PC-9 (cell line): ENCODE measurements at regions not wholly inside any gene's neighbourhood (a gene's known extent, or its start where the extent isn't known, plus 50 kb on each side); places are given as distances from the start of the nearest gene placed in this dataset.
A peak's percentile ranks its signal among the peaks of the same experiment; 100 is the strongest.

Experiments
- BruUV-seq: library from RNA; stranded (reverse); fragments of 400-500 nt; replicated peaks from 2 replicates; lab custom pipeline; 2021; lab: Mats Ljungman, UMichigan
- CTCF ChIA-PET: fragments of 300-600 bp; sonication (Branson Sonifier 250); formaldehyde crosslinking; loops from one replicate; lab custom pipeline; 2022; ENCODE audit warnings: antibody characterized with exemption; lab: Charles Lee
- POLR2A ChIA-PET: fragments of 300-600 bp; sonication (Branson Sonifier 250); formaldehyde crosslinking; loops from one replicate; lab custom pipeline; 2022; ENCODE audit warnings: antibody characterized with exemption; ENCODE audit not compliant: unreplicated experiment; lab: Charles Lee
- DNase-seq, 2 experiments: peaks; one replicate each; pipeline versions ENCODE4 v3.0.0 to v3.0.0-alpha.2; 2015 to 2022; ENCODE audit warnings: mixed read lengths in 1 of 2
- H2AFZ ChIP-seq: fragments of 200-600 bp; sonication (generic); 2 replicates; pipeline ENCODE4 v1.8.1; 2017; ENCODE audit warnings: antibody characterized with exemption
- H3F3A ChIP-seq: fragments of 200-600 bp; sonication (generic); 2 replicates; pipeline ENCODE4 v1.8.1; 2017; ENCODE audit warnings: antibody characterized with exemption, mild to moderate bottlenecking, low read depth; ENCODE audit not compliant: insufficient read depth
- H3K27ac ChIP-seq: fragments of 200-600 bp; sonication (generic); 2 replicates; pipeline ENCODE4 v1.6.1; 2016; ENCODE audit warnings: mixed run types
- H3K27me3 ChIP-seq: fragments of 200-600 bp; sonication (generic); 2 replicates; pipeline ENCODE4 v1.6.1; 2016; ENCODE audit warnings: low read depth, mixed run types; ENCODE audit not compliant: insufficient read depth
- H3K36me3 ChIP-seq: fragments of 200-600 bp; sonication (generic); 2 replicates; pipeline ENCODE4 v1.6.1; 2016; ENCODE audit warnings: low read depth, mixed run types
- H3K4me1 ChIP-seq: fragments of 200-600 bp; sonication (generic); replicated peaks from 2 replicates; pipeline ENCODE4 v1.6.1; 2016; ENCODE audit warnings: mixed run types; ENCODE audit not compliant: insufficient read depth
- H3K4me2 ChIP-seq: fragments of 200-600 bp; sonication (generic); 2 replicates; pipeline ENCODE4 v1.6.1; 2017; ENCODE audit warnings: mixed run types
- H3K4me3 ChIP-seq: fragments of 200-600 bp; sonication (generic); 2 replicates; pipeline ENCODE4 v1.6.1; 2016; ENCODE audit warnings: mixed run types
- H3K79me2 ChIP-seq: fragments of 200-600 bp; sonication (generic); 2 replicates; pipeline ENCODE4 v1.6.1; 2017; ENCODE audit warnings: low read depth, mixed run types
- H3K9me2 ChIP-seq: fragments of 200-600 bp; sonication (generic); 2 replicates; pipeline ENCODE4 v1.8.1; 2017; ENCODE audit warnings: mild to moderate bottlenecking; ENCODE audit not compliant: insufficient read depth
- H3K9me3 ChIP-seq: fragments of 200-600 bp; sonication (generic); 2 replicates; pipeline ENCODE4 v1.8.1; 2016; ENCODE audit warnings: low read depth; ENCODE audit not compliant: insufficient read depth
- H4K20me1 ChIP-seq: fragments of 200-600 bp; sonication (generic); 2 replicates; pipeline ENCODE4 v1.8.1; 2017; ENCODE audit not compliant: insufficient read depth
- EZH2 ChIP-seq: fragments of 200-600 bp; sonication (generic); IDR thresholded peaks from 2 replicates; pipeline ENCODE4 v1.8.0; 2017; ENCODE audit warnings: antibody characterized with exemption, low read depth
- intact Hi-C: fragments of 100-400 bp; cut with micrococcal nuclease; formaldehyde crosslinking; loops from one replicate; pipeline ENCODE4 v1.10.0; 2022; ENCODE audit not compliant: unreplicated experiment
- TF ChIP-seq, protein P1 (sequence below): fragments of 200-600 bp; sonication (generic); conservative IDR thresholded peaks from 2 replicates; pipeline ENCODE4 v1.6.1; 2017; ENCODE audit warnings: mixed run types, antibody characterized with exemption, mild to moderate bottlenecking, moderate library complexity

DNA sequence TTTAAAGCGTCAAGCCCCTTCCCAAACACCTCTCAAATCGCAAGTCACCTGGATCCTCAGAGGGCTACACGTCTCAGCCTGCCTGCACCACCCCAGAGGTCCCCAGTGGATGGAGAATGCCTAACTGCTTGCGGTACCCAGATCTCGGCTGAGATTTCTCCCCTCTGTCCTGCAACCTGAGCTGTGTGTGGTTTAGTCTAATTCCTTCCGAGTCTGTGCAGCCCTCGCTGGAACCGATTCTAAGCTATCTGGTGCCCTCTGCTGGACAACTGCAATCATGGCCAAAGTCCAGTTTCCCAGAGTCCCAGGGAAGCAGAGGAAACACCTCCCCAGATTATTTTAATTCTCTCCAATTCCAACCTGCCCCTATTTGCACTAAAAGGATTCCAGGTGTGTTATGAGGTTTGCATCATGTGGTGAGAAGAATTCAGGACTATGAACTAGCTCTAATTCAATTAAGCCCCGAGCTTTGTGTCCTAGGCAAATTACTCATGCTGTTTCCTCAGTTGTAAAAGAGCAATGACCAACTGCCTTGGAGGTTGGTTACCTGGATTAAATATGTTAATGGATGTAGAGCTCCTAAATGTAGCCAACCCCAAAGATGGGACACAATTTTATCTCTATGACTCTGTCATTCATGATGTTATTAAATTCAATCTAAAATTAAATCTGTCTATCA lies 276.1 kb upstream of the NCKAP5 start:
- Histone ChIP-seq H3K36me3 (no peaks in the 10 kb centered on the region), H2AFZ (no peak overlapping the region), H3K27me3 (peaks cover 13% of the 10 kb centered on the region; the same call in 1 of the 2 replicates), H3K9me2 (no peaks in the 10 kb centered on the region), H3K9me3 (no peaks in the 10 kb centered on the region), H3K4me2 (no peak overlapping the region), H3K4me3 (no peak overlapping the region), H4K20me1 (no peaks in the 10 kb centered on the region), H3K4me1 (no peaks in the 10 kb centered on the region), H3K79me2 (no peaks in the 10 kb centered on the region), H3K27ac (no peak overlapping the region), H3F3A (no peaks in the 10 kb centered on the region)
- CTCF ChIA-PET: no interaction called here
- peak in 1 of 2 experiments; percentile 39 for DNase-seq
- BruUV-seq: no TSS peak
- POLR2A ChIA-PET: no interaction called here
- TF ChIP-seq, protein P1, sequence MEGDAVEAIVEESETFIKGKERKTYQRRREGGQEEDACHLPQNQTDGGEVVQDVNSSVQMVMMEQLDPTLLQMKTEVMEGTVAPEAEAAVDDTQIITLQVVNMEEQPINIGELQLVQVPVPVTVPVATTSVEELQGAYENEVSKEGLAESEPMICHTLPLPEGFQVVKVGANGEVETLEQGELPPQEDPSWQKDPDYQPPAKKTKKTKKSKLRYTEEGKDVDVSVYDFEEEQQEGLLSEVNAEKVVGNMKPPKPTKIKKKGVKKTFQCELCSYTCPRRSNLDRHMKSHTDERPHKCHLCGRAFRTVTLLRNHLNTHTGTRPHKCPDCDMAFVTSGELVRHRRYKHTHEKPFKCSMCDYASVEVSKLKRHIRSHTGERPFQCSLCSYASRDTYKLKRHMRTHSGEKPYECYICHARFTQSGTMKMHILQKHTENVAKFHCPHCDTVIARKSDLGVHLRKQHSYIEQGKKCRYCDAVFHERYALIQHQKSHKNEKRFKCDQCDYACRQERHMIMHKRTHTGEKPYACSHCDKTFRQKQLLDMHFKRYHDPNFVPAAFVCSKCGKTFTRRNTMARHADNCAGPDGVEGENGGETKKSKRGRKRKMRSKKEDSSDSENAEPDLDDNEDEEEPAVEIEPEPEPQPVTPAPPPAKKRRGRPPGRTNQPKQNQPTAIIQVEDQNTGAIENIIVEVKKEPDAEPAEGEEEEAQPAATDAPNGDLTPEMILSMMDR: peak; percentile 87
- no peak for TF ChIP-seq EZH2
- intact Hi-C loops: loop anchor here (5.0 kb wide), 1 partner anchor 327 kb away; no protein-coding TSS in a partner anchor

DNA sequence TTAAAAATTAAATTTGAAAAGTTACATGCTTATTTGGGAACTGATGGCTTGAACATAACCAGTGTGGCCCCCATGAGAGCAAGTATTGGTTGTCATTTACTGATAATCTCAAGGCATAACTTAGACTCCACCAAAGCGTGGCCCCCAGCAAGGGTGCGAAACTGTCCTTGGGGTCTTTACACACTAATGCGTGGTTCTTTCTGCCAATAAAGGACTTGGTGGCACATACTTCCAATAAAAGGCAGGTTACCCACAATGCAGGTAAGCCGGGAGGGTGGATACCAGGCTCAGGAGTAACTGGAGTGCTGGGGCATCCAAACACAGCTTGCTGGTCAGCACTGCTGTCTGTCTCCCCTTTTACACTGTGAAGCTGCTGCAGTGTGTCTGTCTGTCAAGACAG lies 278.2 kb upstream of the NCKAP5 start:
- H3K79me2 ChIP-seq: no peaks in the 10 kb centered on the region
- ChIA-PET CTCF (no interaction called here), POLR2A (no interaction called here)
- no peaks in the 10 kb centered on the region for H3F3A ChIP-seq
- H3K27me3 ChIP-seq: peaks cover 20% of the 10 kb centered on the region; the same call in 1 of the 2 replicates
- H3K4me2 ChIP-seq: no peak overlapping the region
- TF ChIP-seq, protein P1: no peak
- TF ChIP-seq EZH2: no peak
- H3K9me2 ChIP-seq: no peaks in the 10 kb centered on the region
- H4K20me1 ChIP-seq: no peaks in the 10 kb centered on the region
- H3K27ac ChIP-seq: no peak overlapping the region
- DNase-seq: no peak
- no peaks in the 10 kb centered on the region for H3K36me3 ChIP-seq
- no TSS peak for BruUV-seq
- H2AFZ ChIP-seq: no peak overlapping the region
- no peaks in the 10 kb centered on the region for H3K9me3 ChIP-seq
- H3K4me3 ChIP-seq: no peak overlapping the region
- no peaks in the 10 kb centered on the region for H3K4me1 ChIP-seq
- intact Hi-C loops: no loop called here

DNA sequence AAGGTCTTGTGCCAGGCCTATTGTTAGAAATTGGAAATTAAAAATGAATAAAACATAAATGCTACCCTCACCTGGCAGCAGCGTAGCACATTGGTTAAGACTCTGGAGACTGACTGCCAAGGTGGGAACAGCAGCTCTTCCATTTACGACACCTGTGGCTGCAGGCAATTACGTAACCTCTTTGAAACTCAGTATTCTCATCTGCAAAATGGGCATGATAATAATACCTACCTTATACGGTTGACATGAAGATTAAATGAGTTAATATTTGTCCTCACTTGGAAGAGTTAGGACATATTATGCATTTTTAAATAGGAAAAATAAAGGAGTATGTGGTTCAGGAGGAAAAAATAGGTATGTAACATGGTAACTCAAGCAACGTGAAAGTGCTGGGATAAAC lies 279.3 kb upstream of the NCKAP5 start:
- Histone ChIP-seq H3K4me2 (no peak overlapping the region), H3K36me3 (no peaks in the 10 kb centered on the region), H2AFZ (no peak overlapping the region), H3K4me3 (no peak overlapping the region), H4K20me1 (no peaks in the 10 kb centered on the region), H3K27ac (no peak overlapping the region), H3K79me2 (no peaks in the 10 kb centered on the region), H3F3A (no peaks in the 10 kb centered on the region), H3K9me3 (no peaks in the 10 kb centered on the region), H3K9me2 (no peaks in the 10 kb centered on the region), H3K4me1 (no peaks in the 10 kb centered on the region), H3K27me3 (peaks cover 20% of the 10 kb centered on the region; the same call in 1 of the 2 replicates)
- TF ChIP-seq, protein P1: no peak
- TF ChIP-seq EZH2: no peak
- intact Hi-C loops: no loop called here
- CTCF ChIA-PET: no interaction called here
- POLR2A ChIA-PET: no interaction called here
- no TSS peak for BruUV-seq
- no peak for DNase-seq
